Nephron progenitor cell (in vitro differentiated cells): ENCODE measurements at regions not wholly inside any gene's neighbourhood (a gene's known extent, or its start where the extent isn't known, plus 50 kb on each side); places are given as distances from the start of the nearest gene placed in this dataset.

Source experiments
- DNase-seq: peaks from one replicate; pipeline ENCODE4 v3.0.0; 2021
- H3K27ac Mint-ChIP-seq: 2 replicates; pipeline ENCODE4 v1.8.0; 2021; ENCODE audit warnings: mild to moderate bottlenecking, moderate library complexity, mixed read lengths
- H3K27me3 Mint-ChIP-seq: 2 replicates; pipeline ENCODE4 v1.8.0; 2021; ENCODE audit warnings: mild to moderate bottlenecking, low read depth, mixed read lengths; ENCODE audit not compliant: poor library complexity
- H3K36me3 Mint-ChIP-seq: 2 replicates; pipeline ENCODE4 v1.8.0; 2021; ENCODE audit warnings: low read depth, mixed read lengths
- H3K4me1 Mint-ChIP-seq: 2 replicates; pipeline ENCODE4 v1.8.0; 2021; ENCODE audit warnings: mixed read lengths
- H3K4me3 Mint-ChIP-seq: 2 replicates; pipeline ENCODE4 v1.8.0; 2021; ENCODE audit warnings: mild to moderate bottlenecking, moderate library complexity, mixed read lengths
- H3K9me3 Mint-ChIP-seq: 2 replicates; pipeline ENCODE4 v1.8.0; 2021; ENCODE audit warnings: mild to moderate bottlenecking, moderate library complexity, mixed read lengths
- TF ChIP-seq, protein P1 (sequence below): fragments of 200-600 bp; sonication (generic); IDR thresholded peaks from 2 replicates; pipeline ENCODE4 v1.5.0; 2021; ENCODE audit warnings: antibody characterized with exemption

DNA sequence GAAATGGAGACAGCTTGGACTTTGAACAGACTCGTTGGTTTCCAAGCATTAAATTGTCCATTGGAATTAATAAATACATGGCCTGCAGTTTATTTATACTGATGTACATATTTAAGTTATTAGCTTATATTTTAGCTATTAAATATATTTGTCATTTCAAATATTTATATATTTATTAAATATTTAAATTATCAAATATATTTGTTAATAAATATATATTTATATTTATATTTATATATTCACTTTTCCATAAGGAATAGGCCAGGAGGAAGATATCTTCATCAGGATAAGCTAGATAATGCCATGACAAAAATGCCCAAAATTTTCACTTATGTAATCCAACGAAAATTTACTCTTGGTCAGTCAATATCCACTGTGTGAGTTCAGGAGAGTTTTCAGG lies 229.9 kb downstream of the ZNF608 start:
- H3K36me3 Mint-ChIP-seq = no peaks in the 10 kb centered on the region
- no peak for DNase-seq
- no peak overlapping the region for H3K27ac Mint-ChIP-seq
- H3K4me1 Mint-ChIP-seq = peaks cover 17% of the 10 kb centered on the region
- H3K9me3 Mint-ChIP-seq = no peaks in the 10 kb centered on the region
- H3K27me3 Mint-ChIP-seq = peaks cover 4% of the 10 kb centered on the region
- no peak overlapping the region for H3K4me3 Mint-ChIP-seq
- TF ChIP-seq, protein P1, sequence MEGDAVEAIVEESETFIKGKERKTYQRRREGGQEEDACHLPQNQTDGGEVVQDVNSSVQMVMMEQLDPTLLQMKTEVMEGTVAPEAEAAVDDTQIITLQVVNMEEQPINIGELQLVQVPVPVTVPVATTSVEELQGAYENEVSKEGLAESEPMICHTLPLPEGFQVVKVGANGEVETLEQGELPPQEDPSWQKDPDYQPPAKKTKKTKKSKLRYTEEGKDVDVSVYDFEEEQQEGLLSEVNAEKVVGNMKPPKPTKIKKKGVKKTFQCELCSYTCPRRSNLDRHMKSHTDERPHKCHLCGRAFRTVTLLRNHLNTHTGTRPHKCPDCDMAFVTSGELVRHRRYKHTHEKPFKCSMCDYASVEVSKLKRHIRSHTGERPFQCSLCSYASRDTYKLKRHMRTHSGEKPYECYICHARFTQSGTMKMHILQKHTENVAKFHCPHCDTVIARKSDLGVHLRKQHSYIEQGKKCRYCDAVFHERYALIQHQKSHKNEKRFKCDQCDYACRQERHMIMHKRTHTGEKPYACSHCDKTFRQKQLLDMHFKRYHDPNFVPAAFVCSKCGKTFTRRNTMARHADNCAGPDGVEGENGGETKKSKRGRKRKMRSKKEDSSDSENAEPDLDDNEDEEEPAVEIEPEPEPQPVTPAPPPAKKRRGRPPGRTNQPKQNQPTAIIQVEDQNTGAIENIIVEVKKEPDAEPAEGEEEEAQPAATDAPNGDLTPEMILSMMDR = no peak

DNA sequence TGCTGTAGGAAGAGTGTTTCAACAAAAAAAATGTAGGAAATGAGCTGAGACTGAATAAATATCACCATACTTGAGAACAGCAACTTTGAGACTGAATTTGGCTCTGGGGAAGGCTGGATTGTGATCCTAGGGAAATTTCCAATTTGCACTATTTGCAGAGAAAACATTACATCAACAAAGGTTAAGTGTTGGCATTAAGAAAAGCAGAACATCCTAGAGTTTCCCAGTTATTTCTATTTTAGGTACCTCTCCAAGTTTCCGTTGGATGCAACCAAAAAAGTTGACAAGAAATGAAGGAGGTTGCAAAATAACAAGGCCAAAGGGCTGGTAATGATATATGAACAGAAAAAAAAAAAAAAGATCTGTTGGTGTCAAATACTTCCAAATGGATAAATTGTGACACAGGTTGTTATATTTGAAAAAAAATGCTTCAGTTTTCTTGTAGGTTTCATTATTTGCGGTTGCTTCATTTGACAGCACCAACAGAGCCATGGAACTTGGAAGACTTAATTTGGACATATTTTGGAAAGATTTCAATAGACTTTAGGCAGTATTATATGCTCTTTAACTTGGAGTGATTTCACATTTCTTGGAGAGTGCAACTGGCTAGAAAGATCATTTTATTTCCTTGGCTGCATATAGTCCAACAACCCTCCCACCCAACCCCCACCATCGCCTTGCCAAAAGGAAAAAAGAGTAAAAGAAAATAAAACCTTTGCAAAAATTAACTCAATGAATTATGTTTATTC lies 230.8 kb downstream of the ZNF608 start:
- no peak overlapping the region for H3K4me3 Mint-ChIP-seq
- H3K27me3 Mint-ChIP-seq = peaks cover 4% of the 10 kb centered on the region
- H3K27ac Mint-ChIP-seq = no peak overlapping the region
- no peaks in the 10 kb centered on the region for H3K36me3 Mint-ChIP-seq
- H3K4me1 Mint-ChIP-seq = peaks cover 17% of the 10 kb centered on the region
- no peaks in the 10 kb centered on the region for H3K9me3 Mint-ChIP-seq
- no peak for DNase-seq
- TF ChIP-seq, protein P1 = no peak

DNA sequence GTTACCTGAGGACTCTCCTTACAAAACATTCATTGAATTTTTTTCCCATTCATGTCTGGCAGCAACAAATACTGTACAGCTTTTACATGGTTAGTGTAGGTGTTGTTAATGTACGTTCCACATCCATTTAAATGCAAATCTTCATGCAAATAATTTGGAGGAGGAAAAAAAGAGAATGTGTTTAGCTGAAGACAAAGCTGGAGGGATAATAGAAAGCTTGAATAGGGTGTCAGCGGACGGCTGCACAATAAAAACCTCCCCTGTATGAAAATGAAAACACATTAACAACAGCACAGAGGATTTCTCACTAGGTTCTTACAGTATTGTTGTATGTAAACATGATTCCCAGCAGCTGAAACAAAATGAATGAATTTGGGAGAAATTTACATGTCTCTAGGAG lies 231.5 kb downstream of the ZNF608 start:
- Mint-ChIP-seq H3K4me3 (no peak overlapping the region), H3K4me1 (peaks cover 15% of the 10 kb centered on the region), H3K27ac (no peak overlapping the region), H3K27me3 (peaks cover 4% of the 10 kb centered on the region), H3K36me3 (no peaks in the 10 kb centered on the region), H3K9me3 (no peaks in the 10 kb centered on the region)
- DNase-seq = no peak
- TF ChIP-seq, protein P1 = no peak

DNA sequence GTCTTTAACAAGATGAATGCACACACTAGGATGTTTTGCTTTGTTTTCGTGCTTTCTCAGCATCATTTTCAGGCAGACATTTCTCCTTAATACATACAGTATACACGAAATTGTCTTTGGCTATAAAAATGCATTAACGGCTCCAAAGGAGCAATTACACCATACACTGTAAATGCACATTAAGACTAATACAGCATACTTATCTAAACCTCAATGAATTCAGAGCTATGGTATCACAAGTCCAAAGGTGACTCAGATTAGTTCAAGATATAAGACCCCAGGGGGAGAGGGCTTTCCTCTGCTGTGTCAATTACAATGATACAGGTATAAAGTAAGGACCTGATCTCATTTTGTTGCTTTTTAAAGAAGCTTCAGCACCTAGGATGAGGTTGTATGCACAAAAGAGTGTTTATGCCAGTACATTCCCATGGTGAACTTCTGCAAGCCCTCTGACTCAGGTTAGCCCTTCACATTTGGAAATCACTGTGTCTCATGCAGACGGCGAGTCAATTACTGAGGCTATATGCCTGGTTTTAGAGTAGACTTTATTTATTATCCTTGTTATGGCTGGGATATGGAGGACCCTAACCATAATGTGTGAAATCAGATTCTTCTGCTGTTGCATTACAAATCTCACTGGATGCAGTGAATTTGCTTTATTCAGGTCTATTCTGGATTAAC lies 233.3 kb downstream of the ZNF608 start:
- Mint-ChIP-seq H3K27ac (no peak overlapping the region), H3K27me3 (peaks cover 4% of the 10 kb centered on the region), H3K36me3 (no peaks in the 10 kb centered on the region), H3K4me1 (peaks cover 11% of the 10 kb centered on the region), H3K9me3 (no peaks in the 10 kb centered on the region), H3K4me3 (no peak overlapping the region)
- TF ChIP-seq, protein P1 = no peak
- DNase-seq = no peak

DNA sequence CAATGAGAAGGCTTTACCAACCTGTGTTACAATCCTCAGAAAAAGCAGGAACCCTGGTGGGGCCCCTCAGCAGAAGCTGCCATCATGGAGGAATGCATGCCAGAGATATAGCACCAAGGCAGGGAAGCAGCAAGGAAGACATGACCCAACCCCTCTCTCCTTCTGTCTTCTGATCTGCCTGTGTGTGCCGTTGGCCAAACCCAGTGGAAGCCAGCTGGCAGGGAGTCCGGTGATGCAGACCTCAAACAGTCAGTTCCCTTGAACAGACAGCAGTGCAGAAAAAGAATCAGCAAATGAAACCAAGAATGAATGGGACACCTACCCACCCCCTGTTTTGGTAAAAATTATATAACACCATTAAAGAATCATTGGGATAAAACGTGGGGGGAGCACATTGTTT lies 234.2 kb downstream of the ZNF608 start:
- Mint-ChIP-seq H3K27ac (no peak overlapping the region), H3K9me3 (no peaks in the 10 kb centered on the region), H3K4me3 (no peak overlapping the region), H3K36me3 (no peaks in the 10 kb centered on the region), H3K27me3 (peaks cover 4% of the 10 kb centered on the region), H3K4me1 (peaks cover 11% of the 10 kb centered on the region)
- no peak for DNase-seq
- TF ChIP-seq, protein P1 = no peak

DNA sequence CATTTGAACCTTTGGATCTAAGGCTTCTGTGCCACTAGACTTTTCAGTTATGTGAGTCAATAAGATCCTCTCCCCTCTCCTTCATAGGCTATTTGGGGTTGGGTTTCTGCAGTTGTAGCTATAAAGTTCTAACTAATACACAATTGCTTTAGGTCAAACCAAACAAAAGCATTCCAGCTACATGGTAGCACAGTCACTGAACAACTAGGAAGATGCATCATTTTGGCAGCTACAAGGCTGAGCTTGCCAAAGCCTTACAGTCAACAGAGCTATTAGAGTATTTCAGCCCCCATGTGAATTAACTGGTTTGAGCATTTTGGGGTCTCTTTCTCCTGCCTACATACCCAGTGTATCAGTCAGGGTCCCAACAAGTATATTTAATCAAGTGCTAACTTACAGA lies 234.6 kb downstream of the ZNF608 start:
- Mint-ChIP-seq H3K4me3 (no peak overlapping the region), H3K27ac (no peak overlapping the region), H3K4me1 (peaks cover 11% of the 10 kb centered on the region), H3K9me3 (no peaks in the 10 kb centered on the region), H3K27me3 (peaks cover 4% of the 10 kb centered on the region), H3K36me3 (no peaks in the 10 kb centered on the region)
- DNase-seq = no peak
- TF ChIP-seq, protein P1 = no peak
